H1 (cell line): ENCODE measurements at regions not wholly inside any gene's neighbourhood (a gene's known extent, or its start where the extent isn't known, plus 50 kb on each side); places are given as distances from the start of the nearest gene placed in this dataset.
A peak's percentile ranks its signal among the peaks of the same experiment; 100 is the strongest.

Source experiments
- CTCF ChIA-PET: fragments of 300-600 bp; sonication (Branson Sonifier 250); formaldehyde crosslinking; loops from one replicate; lab custom pipeline; 2021; ENCODE audit not compliant: partially characterized antibody; lab: Charles Lee
- POLR2A ChIA-PET: fragments of 300-600 bp; sonication (Branson Sonifier 250); formaldehyde crosslinking; loops from one replicate; lab custom pipeline; 2021; ENCODE audit warnings: inconsistent platforms; ENCODE audit not compliant: partially characterized antibody; lab: Charles Lee
- DNase-seq, 2 experiments: peaks; one replicate each; pipeline versions ENCODE4 v3.0.0 to v3.0.0-alpha.2; 2010 to 2022; ENCODE audit warnings: low spot score in 2 of 2, low read depth in 1 of 2, mixed read lengths in 1 of 2
- FAIRE-seq: peaks from 2 replicates; lab custom pipeline; 2011; peaks lifted over from hg19 to GRCh38; lab: Jason Lieb, UNC
- H2AFZ ChIP-seq: 2 replicates; pipeline ENCODE4 v1.8.1; 2012; ENCODE audit warnings: low read length, inconsistent platforms
- H2AK5ac ChIP-seq: 2 replicates; pipeline ENCODE4 v1.6.1; 2013; ENCODE audit warnings: low read depth, low read length
- H2BK120ac ChIP-seq: replicated peaks from 2 replicates; pipeline ENCODE3; 2013; ENCODE audit warnings: low read depth, low read length, inconsistent platforms
- H2BK12ac ChIP-seq: 2 replicates; pipeline ENCODE4 v1.6.1; 2013; ENCODE audit warnings: low read depth, low read length
- H2BK15ac ChIP-seq: 2 replicates; pipeline ENCODE4 v1.6.1; 2013; ENCODE audit warnings: low read length
- H2BK20ac ChIP-seq: 2 replicates; pipeline ENCODE4 v1.6.1; 2013; ENCODE audit warnings: low read length
- H2BK5ac ChIP-seq: 2 replicates; pipeline ENCODE4 v1.6.1; 2013; ENCODE audit warnings: low read depth, low read length
- H3K14ac ChIP-seq: 2 replicates; pipeline ENCODE4 v1.6.1; 2013; ENCODE audit warnings: inconsistent platforms; ENCODE audit not compliant: insufficient read length
- H3K18ac ChIP-seq: 2 replicates; pipeline ENCODE4 v1.6.1; 2013; ENCODE audit warnings: low read length; ENCODE audit errors: extremely low read depth
- H3K23ac ChIP-seq: 2 replicates; pipeline ENCODE4 v1.6.1; 2013; ENCODE audit warnings: inconsistent platforms; ENCODE audit not compliant: insufficient read length
- H3K23me2 ChIP-seq: 2 replicates; pipeline ENCODE4 v1.6.1; 2013; ENCODE audit warnings: low read depth, low read length
- H3K27ac ChIP-seq: 2 replicates; pipeline ENCODE4 v1.6.1; 2011; ENCODE audit warnings: low read depth, low read length, inconsistent platforms
- H3K27me3 ChIP-seq, 4 experiments: replicated peaks in 1 of 4; 1 replicate in 1 of 4; 2 replicates in 3 of 4; pipeline versions ENCODE4 v1.6.1 to v1.8.1; 2011 to 2013; ENCODE audit warnings: low read length in 3 of 4, mild to moderate bottlenecking in 3 of 4, inconsistent platforms in 2 of 4, mixed read lengths in 2 of 4, moderate library complexity in 1 of 4; ENCODE audit not compliant: control insufficient read depth in 3 of 4, insufficient read depth in 3 of 4; ENCODE audit errors: extremely low read depth in 1 of 4
- H3K36me3 ChIP-seq, 4 experiments: 2 replicates each; pipeline versions ENCODE4 v1.6.1 to v1.8.1; 2011 to 2013; ENCODE audit warnings: mild to moderate bottlenecking in 4 of 4, low read length in 3 of 4, moderate library complexity in 2 of 4, control low read depth in 1 of 4, inconsistent platforms in 1 of 4; ENCODE audit not compliant: insufficient read depth in 4 of 4, control insufficient read depth in 2 of 4
- H3K4ac ChIP-seq: replicated peaks from 2 replicates; pipeline ENCODE3; 2013; ENCODE audit warnings: low read length, low read depth, mixed read lengths, inconsistent platforms; ENCODE audit not compliant: insufficient read length
- H3K4me1 ChIP-seq, 4 experiments: replicated peaks in 1 of 4; 1 replicate in 1 of 4; 2 replicates in 3 of 4; pipeline versions ENCODE4 v1.6.1 to v1.8.1; 2011 to 2013; ENCODE audit warnings: low read length in 3 of 4, inconsistent platforms in 2 of 4, mixed read lengths in 1 of 4; ENCODE audit not compliant: insufficient read depth in 4 of 4, control insufficient read depth in 3 of 4
- H3K4me2 ChIP-seq, 2 experiments: 2 replicates each; pipeline versions ENCODE4 v1.6.1 to v1.8.1; 2011 to 2013; ENCODE audit warnings: low read depth in 2 of 2, low read length in 2 of 2, control low read depth in 1 of 2, inconsistent platforms in 1 of 2, mild to moderate bottlenecking in 1 of 2; ENCODE audit not compliant: insufficient read depth in 1 of 2
- H3K4me3 ChIP-seq, 4 experiments: fragments of 200-600, 300-600 bp in 1 of 4; sonication (generic), shearing (Covaris generic), sonication (Bioruptor Twin) in 1 of 4; 2 replicates each; pipeline versions ENCODE4 v1.5.1 to v1.8.1; 2011 to 2016; ENCODE audit warnings: low read length in 4 of 4, low read depth in 3 of 4, control low read depth in 2 of 4, inconsistent platforms in 2 of 4, mild to moderate bottlenecking in 2 of 4, mixed read lengths in 1 of 4, moderate library complexity in 1 of 4; ENCODE audit not compliant: insufficient read depth in 2 of 4; ENCODE audit errors: extremely low read depth in 1 of 4
- H3K56ac ChIP-seq: replicated peaks from 2 replicates; pipeline ENCODE3; 2013; ENCODE audit warnings: low read depth, mild to moderate bottlenecking, mixed read lengths, low read length, inconsistent platforms; ENCODE audit not compliant: insufficient read length
- H3K79me1 ChIP-seq: 2 replicates; pipeline ENCODE4 v1.6.1; 2013; ENCODE audit warnings: low read depth, low read length, control low read depth
- H3K79me2 ChIP-seq, 2 experiments: 2 replicates each; pipeline versions ENCODE4 v1.6.1 to v1.8.1; 2012 to 2013; ENCODE audit warnings: low read length in 2 of 2, mild to moderate bottlenecking in 2 of 2, inconsistent platforms in 1 of 2; ENCODE audit not compliant: insufficient read depth in 2 of 2, control insufficient read depth in 1 of 2
- H3K9ac ChIP-seq, 4 experiments: replicated peaks in 1 of 4; 1 replicate in 1 of 4; 2 replicates in 3 of 4; pipeline versions ENCODE4 v1.6.1 to v1.8.1; 2011 to 2013; ENCODE audit warnings: low read depth in 3 of 4, low read length in 3 of 4, control low read depth in 2 of 4, mild to moderate bottlenecking in 2 of 4, moderate library complexity in 2 of 4, inconsistent platforms in 1 of 4; ENCODE audit errors: extremely low read depth in 1 of 4
- H3K9me3 ChIP-seq, 2 experiments: 2 replicates each; pipeline versions ENCODE4 v1.6.1 to v1.8.1; 2012 to 2013; ENCODE audit warnings: mild to moderate bottlenecking in 2 of 2, moderate library complexity in 2 of 2, control low read depth in 1 of 2, inconsistent platforms in 1 of 2, low read depth in 1 of 2, low read length in 1 of 2, mixed read lengths in 1 of 2; ENCODE audit not compliant: insufficient read depth in 2 of 2
- H4K20me1 ChIP-seq, 2 experiments: replicated peaks in 1 of 2; 2 replicates each; pipeline versions ENCODE3 to v1.8.1; 2011 to 2013; ENCODE audit warnings: inconsistent platforms in 2 of 2, low read length in 2 of 2, mild to moderate bottlenecking in 1 of 2; ENCODE audit not compliant: insufficient read depth in 2 of 2, control insufficient read depth in 1 of 2
- H4K5ac ChIP-seq: 2 replicates; pipeline ENCODE4 v1.6.1; 2013; ENCODE audit warnings: low read length, low read depth, mixed read lengths, inconsistent platforms; ENCODE audit not compliant: insufficient read length
- H4K8ac ChIP-seq: 2 replicates; pipeline ENCODE4 v1.8.0; 2013; ENCODE audit warnings: mild to moderate bottlenecking, moderate library complexity, low read length, inconsistent platforms; ENCODE audit not compliant: insufficient read depth; ENCODE audit errors: extremely low read depth
- H4K91ac ChIP-seq: replicated peaks from 2 replicates; pipeline ENCODE3; 2013; ENCODE audit warnings: low read length, mixed read lengths, inconsistent platforms; ENCODE audit not compliant: insufficient read length
- ASH2L ChIP-seq: fragments of 200-600, 300-600 bp; sonication (generic); IDR thresholded peaks from one replicate; pipeline ENCODE4 v1.7.1; 2017; ENCODE audit warnings: low read length
- CHD1 ChIP-seq: IDR thresholded peaks from 2 replicates; pipeline ENCODE4 v1.6.1; 2012; ENCODE audit warnings: low read depth, low read length, improper control_type of control experiment
- FOSL1 ChIP-seq: IDR thresholded peaks from 2 replicates; pipeline ENCODE4 v1.6.1; 2011; ENCODE audit warnings: mild to moderate bottlenecking, low read depth, low read length, moderate library complexity; ENCODE audit not compliant: insufficient read depth
- MAX ChIP-seq: IDR thresholded peaks from 2 replicates; pipeline ENCODE4 v1.6.1; 2012; ENCODE audit warnings: inconsistent platforms
- POLR2A ChIP-seq, 2 experiments: IDR thresholded peaks; 1 replicate in 1 of 2; 2 replicates in 1 of 2; pipeline ENCODE4 v1.6.1; 2011; ENCODE audit warnings: low read depth in 2 of 2, low read length in 2 of 2, mild to moderate bottlenecking in 2 of 2; ENCODE audit errors: control extremely low read depth in 1 of 2
- RAD21 ChIP-seq, 2 experiments: IDR thresholded peaks in 1 of 2; conservative IDR thresholded peaks in 1 of 2; 2 replicates each; pipeline ENCODE4 v1.6.1; 2011; ENCODE audit warnings: low read depth in 2 of 2, low read length in 2 of 2, improper control_type of control experiment in 1 of 2, inconsistent platforms in 1 of 2, mild to moderate bottlenecking in 1 of 2, moderate library complexity in 1 of 2
- SRF ChIP-seq: IDR thresholded peaks from 2 replicates; pipeline ENCODE4 v1.6.1; 2011; ENCODE audit warnings: mild to moderate bottlenecking, low read depth, low read length, moderate library complexity
- TAF1 ChIP-seq: IDR thresholded peaks from 2 replicates; pipeline ENCODE4 v1.6.1; 2011; ENCODE audit warnings: mild to moderate bottlenecking, low read depth, low read length
- TCF12 ChIP-seq: IDR thresholded peaks from 2 replicates; pipeline ENCODE4 v1.6.1; 2011; ENCODE audit warnings: low read depth, mild to moderate bottlenecking, low read length
- USF2 ChIP-seq: IDR thresholded peaks from 2 replicates; pipeline ENCODE4 v1.6.1; 2011; ENCODE audit warnings: low read length, improper control_type of control experiment
- WGBS, 2 experiments: shearing (Covaris generic) in 1 of 2; methylation state at CpG; one replicate each; pipeline versions ENCODE4 v1.1.6 to v1.1.7; 2013 to 2015; ENCODE audit warnings: low lambda C conversion rate in 2 of 2, mixed read lengths in 2 of 2, inconsistent platforms in 1 of 2, low coverage in 1 of 2, missing lambda C conversion rate in 1 of 2; ENCODE audit not compliant: insufficient replicate concordance in 2 of 2, insufficient coverage in 1 of 2, insufficient read length in 1 of 2; ENCODE audit errors: extremely low coverage in 1 of 2, missing lambda C conversion rate in 1 of 2; 5-methylcytosine and 5-hydroxymethylcytosine counted together
- TF ChIP-seq, protein P1 (sequence below), 3 experiments: IDR thresholded peaks; 1 replicate in 2 of 3; 2 replicates in 1 of 3; pipeline versions ENCODE4 v1.5.1 to v1.6.1; 2011; ENCODE audit warnings: low read length in 3 of 3, mild to moderate bottlenecking in 3 of 3, inconsistent platforms in 2 of 3, low read depth in 1 of 3, moderate library complexity in 1 of 3; ENCODE audit not compliant: insufficient read depth in 1 of 3; ENCODE audit errors: control extremely low read depth in 1 of 3

- Histone ChIP-seq H2BK15ac (peak overlapping the region; percentile 61; the same call in 1 of the 2 replicates), H2AK5ac (no peak overlapping the region), H3K23me2 (no peaks in the 10 kb centered on the region), H3K9ac (no peak overlapping the region), H3K4me1 (peaks cover 0 to 4% (median 2%) of the 10 kb centered on the region in 4 experiments; a peak in 1 of 7 replicates), H3K36me3 (no peaks in the 10 kb centered on the region), H3K56ac (no peak overlapping the region), H3K18ac (no peak overlapping the region), H3K4me3 (no peak overlapping the region), H4K8ac (no peak overlapping the region), H3K14ac (no peak overlapping the region), H3K23ac (no peak overlapping the region), H4K5ac (no peak overlapping the region), H2BK20ac (no peak overlapping the region), H3K79me1 (no peaks in the 10 kb centered on the region), H2BK120ac (no peak overlapping the region), H2BK12ac (peak overlapping the region; percentile 51; the same call in 1 of the 2 replicates), H3K4me2 (no peak overlapping the region), H3K27ac (no peak overlapping the region), H4K20me1 (no peaks in the 10 kb centered on the region), H3K4ac (no peak overlapping the region), H3K9me3 (no peaks in the 10 kb centered on the region), H4K91ac (no peak overlapping the region), H2BK5ac (no peak overlapping the region), H3K79me2 (no peaks in the 10 kb centered on the region), H2AFZ (no peak overlapping the region), H3K27me3 (no peaks in the 10 kb centered on the region)
- FAIRE-seq: no peak
- no peak for DNase-seq
- POLR2A ChIA-PET: no interaction called here
- CTCF ChIA-PET: interaction anchor here (1.7 kb wide), 1 partner anchor 12 kb away, joined by 5 read pairs; no protein-coding TSS in a partner anchor
- WGBS, 2 experiments: 87% methylated on average over 5 of the region's 5 CpGs; no CpG with 5 or more reads in 1 of the 2 experiments
- TF ChIP-seq SRF (no peak), ASH2L (no peak), POLR2A (IDR thresholded peaks at IDR 0.05; ENCODE audit: control extremely low read depth in 1 of 2, low read depth in 2 of 2, low read length in 2 of 2) (no peak), RAD21 (IDR thresholded peaks at IDR 0.05 in 1 of 2, conservative IDR thresholded peaks at IDR 0.05 in 1 of 2; ENCODE audit: low read depth in 2 of 2, low read length in 2 of 2) (no peak), MAX (no peak), USF2 (no peak), FOSL1 (no peak), CHD1 (no peak), TAF1 (no peak), TCF12 (no peak)
- TF ChIP-seq, protein P1, sequence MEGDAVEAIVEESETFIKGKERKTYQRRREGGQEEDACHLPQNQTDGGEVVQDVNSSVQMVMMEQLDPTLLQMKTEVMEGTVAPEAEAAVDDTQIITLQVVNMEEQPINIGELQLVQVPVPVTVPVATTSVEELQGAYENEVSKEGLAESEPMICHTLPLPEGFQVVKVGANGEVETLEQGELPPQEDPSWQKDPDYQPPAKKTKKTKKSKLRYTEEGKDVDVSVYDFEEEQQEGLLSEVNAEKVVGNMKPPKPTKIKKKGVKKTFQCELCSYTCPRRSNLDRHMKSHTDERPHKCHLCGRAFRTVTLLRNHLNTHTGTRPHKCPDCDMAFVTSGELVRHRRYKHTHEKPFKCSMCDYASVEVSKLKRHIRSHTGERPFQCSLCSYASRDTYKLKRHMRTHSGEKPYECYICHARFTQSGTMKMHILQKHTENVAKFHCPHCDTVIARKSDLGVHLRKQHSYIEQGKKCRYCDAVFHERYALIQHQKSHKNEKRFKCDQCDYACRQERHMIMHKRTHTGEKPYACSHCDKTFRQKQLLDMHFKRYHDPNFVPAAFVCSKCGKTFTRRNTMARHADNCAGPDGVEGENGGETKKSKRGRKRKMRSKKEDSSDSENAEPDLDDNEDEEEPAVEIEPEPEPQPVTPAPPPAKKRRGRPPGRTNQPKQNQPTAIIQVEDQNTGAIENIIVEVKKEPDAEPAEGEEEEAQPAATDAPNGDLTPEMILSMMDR (IDR thresholded peaks at IDR 0.05; ENCODE audit: control extremely low read depth in 1 of 3, insufficient read depth in 1 of 3, low read depth in 1 of 3, low read length in 3 of 3): no peak
Observed at GRCh38 chr14:71180397-71180796, 273.1 kb downstream of the PCNX1 start.
